NCI-H146 treated with DMSO at 0.1 percent for 48 hours (cell line): ENCODE measurements at regions not wholly inside any gene's neighbourhood (a gene's known extent, or its start where the extent isn't known, plus 50 kb on each side); places are given as distances from the start of the nearest gene placed in this dataset.

Experiments used
- DNase-seq: peaks from one replicate; lab custom pipeline; 2025; ENCODE audit not compliant: unreplicated experiment; lab: John Stamatoyannopoulos, UW

DNA sequence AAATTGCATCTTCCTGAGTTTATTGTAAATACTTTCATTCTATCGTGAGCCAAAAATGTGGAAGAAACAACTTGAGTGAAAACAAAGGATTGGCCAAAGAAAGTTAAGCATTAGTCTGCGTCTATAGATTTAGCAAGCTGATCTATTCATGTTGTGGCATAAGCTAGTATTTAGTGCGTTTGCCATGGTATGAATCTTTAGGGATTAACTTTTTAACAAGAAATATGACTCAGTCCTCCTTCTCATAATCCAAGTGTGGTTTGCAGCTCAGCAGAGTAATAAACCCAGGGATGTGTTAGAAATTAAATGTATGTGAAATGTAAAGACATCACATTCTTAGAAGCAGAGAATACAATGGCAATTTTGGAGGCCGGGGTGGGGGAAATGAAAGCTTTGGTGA lies 1110.9 kb downstream of the NLGN4X start:
- DNase-seq = no peak

DNA sequence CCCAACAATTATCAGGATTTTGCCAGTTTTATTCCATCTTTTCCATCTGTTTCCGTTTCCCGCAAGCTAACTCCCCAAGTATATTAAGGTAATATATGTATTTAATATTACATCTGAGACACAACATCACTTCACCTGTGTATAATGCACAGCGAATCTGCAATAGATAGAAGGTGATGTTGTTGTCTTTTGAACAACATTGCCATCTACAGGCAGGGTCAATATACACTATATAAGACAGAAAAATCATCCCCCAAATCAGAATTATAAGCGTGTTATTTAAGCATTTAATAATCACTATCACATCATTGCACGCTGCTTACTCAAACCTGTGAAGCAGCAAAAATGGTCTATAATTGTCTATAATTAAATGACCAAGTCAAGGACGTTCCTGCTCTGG lies 1115.5 kb downstream of the NLGN4X start:
- DNase-seq = peak; percentile 62

DNA sequence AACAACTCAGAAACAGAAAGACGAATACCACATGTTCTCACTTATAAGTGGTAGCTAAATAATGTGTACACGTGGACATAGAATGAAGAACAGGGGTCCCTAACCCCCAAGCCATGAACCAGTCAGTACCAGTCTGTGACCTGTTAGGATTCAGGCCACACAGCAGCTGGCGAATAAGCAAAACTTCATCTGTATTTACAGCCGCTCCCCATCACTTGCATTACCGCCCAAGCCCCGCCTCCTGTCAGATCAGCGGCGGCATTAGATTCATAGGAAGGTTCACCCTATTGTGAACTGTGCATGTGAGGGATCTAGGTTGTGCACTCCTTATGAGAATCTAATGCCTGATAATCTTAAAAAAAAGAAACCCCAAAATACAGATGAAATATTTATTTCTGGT lies 1128.7 kb downstream of the NLGN4X start:
- no peak for DNase-seq

- no peak for DNase-seq
Observed at GRCh38 chrX:5086388-5086787, 1142.3 kb downstream of the NLGN4X start.

- no peak for DNase-seq
Observed at GRCh38 chrX:5084279-5084678, 1144.4 kb downstream of the NLGN4X start.

- DNase-seq = no peak
Observed at GRCh38 chrX:5082705-5083104, 1146.0 kb downstream of the NLGN4X start.

- DNase-seq = no peak
Observed at GRCh38 chrX:5080791-5081190, 1147.9 kb downstream of the NLGN4X start.

- DNase-seq = no peak
Observed at GRCh38 chrX:5068550-5068949, 1160.1 kb downstream of the NLGN4X start.

DNA sequence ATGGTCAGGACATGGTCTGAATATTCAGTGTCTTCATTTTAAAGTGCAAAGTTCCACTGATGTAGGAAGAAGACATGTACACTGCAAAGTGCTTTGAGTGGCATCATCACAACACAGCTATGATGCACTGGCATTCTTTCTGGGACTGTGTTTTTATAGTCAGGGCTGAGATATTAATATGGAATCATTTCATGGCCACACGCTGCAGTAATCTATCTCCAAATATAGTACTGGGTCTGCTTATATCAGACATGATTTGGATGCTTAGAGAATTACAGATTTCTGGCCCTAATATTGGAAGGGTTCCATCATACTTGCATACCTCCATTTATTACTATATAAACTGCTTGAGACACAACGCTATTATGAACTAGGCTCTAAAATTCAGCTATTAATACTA lies 1170.9 kb downstream of the NLGN4X start:
- DNase-seq = no peak

GRCh38 chrX:5054852-5055251 lies 1173.8 kb downstream of the NLGN4X start:
- DNase-seq = no peak

GRCh38 chrX:5051831-5052491 lies 1176.7 kb downstream of the NLGN4X start:
- DNase-seq = no peak

- no peak for DNase-seq
Observed at GRCh38 chrX:5042563-5042962, 1186.1 kb downstream of the NLGN4X start.

DNA sequence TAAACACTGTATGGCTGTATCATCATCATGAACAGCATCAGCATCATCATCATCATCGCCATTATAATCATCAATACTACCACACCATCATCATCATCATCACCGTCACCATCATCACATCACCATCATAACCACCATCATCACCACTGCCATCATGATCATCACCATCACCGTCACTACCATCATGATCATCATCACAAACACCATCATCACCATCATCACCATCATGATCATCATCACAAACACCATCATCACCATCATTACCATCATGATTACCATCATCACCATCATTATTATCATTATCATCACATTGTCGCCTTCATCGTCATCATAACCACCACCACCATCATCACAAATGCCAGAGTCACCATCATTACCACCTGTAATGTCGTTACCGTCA lies 1196.9 kb downstream of the NLGN4X start:
- no peak for DNase-seq

DNA sequence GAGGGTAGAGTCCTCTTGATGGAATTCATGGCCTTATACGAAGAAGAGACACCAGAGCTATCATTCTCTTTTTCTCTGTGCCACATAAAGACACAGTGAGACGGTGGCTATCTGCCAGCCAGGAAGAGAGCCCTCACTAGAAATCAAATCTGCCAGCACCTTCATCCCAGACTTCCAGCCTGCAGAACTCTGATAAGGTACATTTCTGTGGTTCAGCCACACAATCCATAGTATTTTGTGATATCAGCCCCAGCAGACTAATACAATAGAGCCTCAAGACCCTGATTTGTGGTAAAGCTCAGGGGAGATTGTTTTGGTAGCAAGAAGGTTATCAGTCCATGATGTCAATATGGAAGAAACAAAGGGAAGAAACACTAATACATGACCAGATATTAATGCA lies 1213.2 kb downstream of the NLGN4X start:
- DNase-seq = no peak

DNA sequence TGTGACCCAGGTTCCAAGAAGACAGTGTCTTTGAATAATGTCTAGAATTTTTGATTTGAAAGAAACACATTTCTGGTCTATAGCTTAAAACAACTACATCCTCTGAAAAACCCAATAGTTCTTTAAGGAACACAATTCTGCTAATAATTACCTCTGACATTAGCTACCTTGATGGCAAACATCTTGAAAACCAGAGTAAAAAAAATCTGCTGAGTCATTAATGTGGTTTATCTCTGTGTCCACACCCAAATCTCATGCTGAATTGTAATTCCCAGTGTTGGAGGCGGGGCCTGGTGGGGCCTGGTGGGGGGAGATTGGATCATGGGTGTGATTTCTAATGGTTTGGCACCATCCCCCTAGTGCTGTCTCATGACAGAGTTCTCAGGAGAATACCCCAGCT lies 1233.8 kb downstream of the NLGN4X start:
- no peak for DNase-seq

DNA sequence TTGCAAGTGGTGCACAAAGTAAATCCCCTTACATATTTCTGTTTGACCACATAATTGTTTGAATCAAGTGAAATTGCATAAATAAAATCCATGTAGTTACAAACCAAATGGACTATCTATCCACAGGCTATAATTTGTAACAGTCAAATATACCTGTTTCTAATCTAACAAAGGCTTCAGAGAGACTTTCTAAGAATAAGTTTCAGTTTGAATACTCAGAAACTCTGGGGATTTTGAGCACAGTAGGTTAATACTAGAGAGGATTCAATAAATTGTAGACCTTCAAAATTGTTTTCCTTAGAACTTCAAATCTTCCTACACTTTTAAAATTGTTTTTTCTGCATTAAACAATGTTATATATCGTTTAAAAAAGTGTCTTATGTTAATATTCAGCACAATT lies 1250.1 kb downstream of the NLGN4X start:
- no peak for DNase-seq

GRCh38 chrX:4971646-4972045 lies 1257.0 kb downstream of the NLGN4X start:
- no peak for DNase-seq

- no peak for DNase-seq
Observed at GRCh38 chrX:4964112-4964511, 1250.7 kb upstream of the PRKX start.

- DNase-seq = no peak
Observed at GRCh38 chrX:4963432-4963831, 1250.0 kb upstream of the PRKX start.

- no peak for DNase-seq
Observed at GRCh38 chrX:4944767-4945166, 1231.3 kb upstream of the PRKX start.

DNA sequence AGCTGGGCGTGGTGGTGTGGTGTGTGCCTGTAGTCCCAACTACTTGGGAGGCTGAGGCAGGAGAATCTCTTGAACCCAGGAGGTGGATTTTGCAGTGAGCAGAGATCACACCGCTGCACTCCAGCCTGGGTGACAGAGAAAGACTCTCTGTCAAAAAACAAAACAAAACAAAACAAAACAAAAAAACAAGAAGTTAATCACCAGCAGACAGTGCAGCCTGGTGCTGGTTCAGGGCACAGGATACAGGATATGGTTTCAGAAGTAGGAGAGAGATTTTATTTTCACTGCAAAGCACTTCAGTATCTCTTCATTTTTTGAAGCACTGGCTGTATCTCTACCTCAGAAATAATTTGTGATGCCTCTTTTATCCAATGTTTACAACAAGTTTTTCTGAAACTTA lies 1222.9 kb upstream of the PRKX start:
- no peak for DNase-seq

- no peak for DNase-seq
Observed at GRCh38 chrX:4935846-4936245, 1222.4 kb upstream of the PRKX start.

GRCh38 chrX:4935401-4935800 lies 1222.0 kb upstream of the PRKX start:
- DNase-seq = no peak

- no peak for DNase-seq
Observed at GRCh38 chrX:4932790-4933189, 1219.3 kb upstream of the PRKX start.
